H1 (cell line): ENCODE measurements at regions not wholly inside any gene's neighbourhood (a gene's known extent, or its start where the extent isn't known, plus 50 kb on each side); places are given as distances from the start of the nearest gene placed in this dataset.

ENCODE experiments used
- ASH2L ChIP-seq: fragments of 200-600, 300-600 bp; sonication (generic); IDR thresholded peaks from one replicate; pipeline ENCODE4 v1.7.1; 2017; ENCODE audit warnings: low read length
- BCL11A ChIP-seq, 2 experiments: IDR thresholded peaks; one replicate each; pipeline ENCODE4 v1.6.1; 2011; ENCODE audit warnings: low read depth in 2 of 2, low read length in 2 of 2, mild to moderate bottlenecking in 2 of 2
- BRCA1 ChIP-seq: IDR thresholded peaks from 2 replicates; pipeline ENCODE4 v1.6.1; 2012; ENCODE audit warnings: low read depth, low read length, improper control_type of control experiment
- CBX5 ChIP-seq: fragments of 300-800, 300-1000 bp; sonication (generic); IDR thresholded peaks from 2 replicates; pipeline ENCODE4 v1.7.1; 2016; ENCODE audit warnings: antibody characterized with exemption, low read length, low read depth
- CEBPB ChIP-seq: IDR thresholded peaks from 2 replicates; pipeline ENCODE4 v1.6.1; 2012; ENCODE audit warnings: low read depth, low read length
- CHD7 ChIP-seq: fragments of 300-600 bp; sonication (generic); IDR thresholded peaks from 2 replicates; pipeline ENCODE4 v1.7.1; 2012; ENCODE audit warnings: low read length, moderate library complexity, mild to moderate bottlenecking, inconsistent platforms; ENCODE audit not compliant: insufficient replicate concordance
- RXRA ChIP-seq: IDR thresholded peaks from 2 replicates; pipeline ENCODE4 v1.6.1; 2011; ENCODE audit warnings: low read depth, mild to moderate bottlenecking, low read length, moderate library complexity; ENCODE audit not compliant: insufficient read depth
- SIRT6 ChIP-seq: IDR thresholded peaks from one replicate; pipeline ENCODE4 v1.7.1; 2012; ENCODE audit warnings: low read length, inconsistent platforms
- SUZ12 ChIP-seq: fragments of 200-600 bp; sonication (generic); IDR thresholded peaks from 2 replicates; pipeline ENCODE4 v1.6.1; 2012; ENCODE audit warnings: mild to moderate bottlenecking, inconsistent platforms, low read length, moderate library complexity, mixed read lengths
- USF2 ChIP-seq: IDR thresholded peaks from 2 replicates; pipeline ENCODE4 v1.6.1; 2011; ENCODE audit warnings: low read length, improper control_type of control experiment

GRCh38 chrY:8570384-8570783, 766.9 kb upstream of the TSPY4 start (continued):
- TF ChIP-seq CHD7 (no peak), SIRT6 (no peak), USF2 (no peak), CEBPB (no peak), SUZ12 (no peak), ASH2L (no peak), RXRA (no peak), BCL11A (IDR thresholded peaks at IDR 0.05; ENCODE audit: low read depth in 2 of 2, low read length in 2 of 2) (no peak), BRCA1 (no peak), CBX5 (no peak)
